Vagina (tissue), 2 donors: ENCODE measurements at regions not wholly inside any gene's neighbourhood (a gene's known extent, or its start where the extent isn't known, plus 50 kb on each side); places are given as distances from the start of the nearest gene placed in this dataset.

Source experiments
- CTCF ChIP-seq, 3 experiments: fragments of 450-650 bp in 2 of 3; fragments of 200-600 bp in 1 of 3; sonication (generic) in 1 of 3; IDR thresholded peaks; one replicate each; pipeline ENCODE4 v1.5.1; 2017 to 2019; ENCODE audit warnings: antibody characterized with exemption in 3 of 3, mild to moderate bottlenecking in 2 of 3, moderate library complexity in 2 of 3
- POLR2A ChIP-seq, 2 donors: fragments of 450-650 bp; IDR thresholded peaks; one replicate each; pipeline ENCODE4 v1.6.1; 2017; ENCODE audit warnings: antibody characterized with exemption in 2 of 2, mild to moderate bottlenecking in 2 of 2, moderate library complexity in 2 of 2

- TF ChIP-seq CTCF (IDR thresholded peaks at IDR 0.05): no peak
- no peak for TF ChIP-seq POLR2A (IDR thresholded peaks at IDR 0.05)
Observed at GRCh38 chr2:217219164-217219520, 359.3 kb upstream of the TNP1 start.
